ENCODE measurements at regions not wholly inside any gene's neighbourhood (a gene's known extent, or its start where the extent isn't known, plus 50 kb on each side); places are given as distances from the start of the nearest gene placed in this dataset.
"Not testable (repeated sequence)": the region's sequence is repeated elsewhere in the genome, so short reads cannot be mapped to it uniquely, and the experiment has no call there.

DNA sequence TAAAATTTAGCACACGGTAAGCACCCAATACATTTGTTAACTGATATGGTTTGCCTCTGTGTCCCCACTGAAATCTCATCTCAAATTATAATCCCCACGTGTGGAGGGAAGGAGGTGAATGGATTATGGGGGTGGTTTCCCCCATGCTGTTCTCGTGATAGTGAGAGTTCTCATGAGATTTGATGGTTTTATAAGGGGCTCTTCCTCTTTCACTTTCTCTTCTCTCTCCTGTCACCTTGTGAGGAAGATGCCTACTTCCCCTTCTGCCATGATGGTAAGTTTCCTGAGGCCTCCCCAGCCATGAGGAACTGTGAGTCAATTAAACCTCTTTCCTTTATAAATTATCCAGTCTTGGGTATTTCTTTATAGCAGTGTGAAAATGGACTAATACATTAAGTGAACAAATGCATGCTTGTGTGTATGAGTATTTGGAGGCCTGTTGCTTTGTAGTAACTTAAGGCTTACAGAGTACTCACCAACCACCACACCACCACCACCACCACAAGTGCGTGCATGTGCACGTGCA, 159.8 kb downstream of the MTX2 start:
- TF ChIP-seq, protein P1, sequence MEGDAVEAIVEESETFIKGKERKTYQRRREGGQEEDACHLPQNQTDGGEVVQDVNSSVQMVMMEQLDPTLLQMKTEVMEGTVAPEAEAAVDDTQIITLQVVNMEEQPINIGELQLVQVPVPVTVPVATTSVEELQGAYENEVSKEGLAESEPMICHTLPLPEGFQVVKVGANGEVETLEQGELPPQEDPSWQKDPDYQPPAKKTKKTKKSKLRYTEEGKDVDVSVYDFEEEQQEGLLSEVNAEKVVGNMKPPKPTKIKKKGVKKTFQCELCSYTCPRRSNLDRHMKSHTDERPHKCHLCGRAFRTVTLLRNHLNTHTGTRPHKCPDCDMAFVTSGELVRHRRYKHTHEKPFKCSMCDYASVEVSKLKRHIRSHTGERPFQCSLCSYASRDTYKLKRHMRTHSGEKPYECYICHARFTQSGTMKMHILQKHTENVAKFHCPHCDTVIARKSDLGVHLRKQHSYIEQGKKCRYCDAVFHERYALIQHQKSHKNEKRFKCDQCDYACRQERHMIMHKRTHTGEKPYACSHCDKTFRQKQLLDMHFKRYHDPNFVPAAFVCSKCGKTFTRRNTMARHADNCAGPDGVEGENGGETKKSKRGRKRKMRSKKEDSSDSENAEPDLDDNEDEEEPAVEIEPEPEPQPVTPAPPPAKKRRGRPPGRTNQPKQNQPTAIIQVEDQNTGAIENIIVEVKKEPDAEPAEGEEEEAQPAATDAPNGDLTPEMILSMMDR (conservative IDR thresholded peaks at IDR 0.05; ENCODE audit: low read depth, low read length), result not testable (repeated sequence)
- not testable (repeated sequence) for TF ChIP-seq EZH2 (IDR thresholded peaks at IDR 0.05; ENCODE audit: low read length, unreplicated experiment)
